Trophoblast cell (in vitro differentiated cells and primary cell): ENCODE measurements at regions not wholly inside any gene's neighbourhood (a gene's known extent, or its start where the extent isn't known, plus 50 kb on each side); places are given as distances from the start of the nearest gene placed in this dataset.

Experiments used
- DNase-seq, 2 donors: peaks; one replicate each; pipeline ENCODE4 v3.0.0-alpha.2; 2016
- H2AFZ ChIP-seq: 2 replicates; pipeline ENCODE4 v1.6.1; 2013; ENCODE audit warnings: low read length, moderate library complexity, mild to moderate bottlenecking; ENCODE audit not compliant: insufficient read depth, poor library complexity
- H2AK5ac ChIP-seq: 2 replicates; pipeline ENCODE4 v1.6.1; 2013; ENCODE audit warnings: mild to moderate bottlenecking, low read length
- H2BK120ac ChIP-seq: 2 replicates; pipeline ENCODE4 v1.6.1; 2013; ENCODE audit warnings: low read length, mild to moderate bottlenecking, moderate library complexity; ENCODE audit not compliant: insufficient read depth, poor library complexity
- H2BK12ac ChIP-seq: 2 replicates; pipeline ENCODE4 v1.6.1; 2013; ENCODE audit warnings: mild to moderate bottlenecking, low read length, moderate library complexity
- H2BK5ac ChIP-seq: 2 replicates; pipeline ENCODE4 v1.6.1; 2013; ENCODE audit warnings: low read length, low read depth, moderate library complexity, mild to moderate bottlenecking; ENCODE audit not compliant: poor library complexity
- H3K14ac ChIP-seq: 2 replicates; pipeline ENCODE4 v1.6.1; 2013; ENCODE audit warnings: mild to moderate bottlenecking, low read length
- H3K18ac ChIP-seq: 2 replicates; pipeline ENCODE4 v1.6.1; 2013; ENCODE audit warnings: mild to moderate bottlenecking, low read length
- H3K23ac ChIP-seq: 2 replicates; pipeline ENCODE4 v1.6.1; 2013; ENCODE audit warnings: low read length
- H3K27ac ChIP-seq: 2 replicates; pipeline ENCODE4 v1.5.1; 2013; ENCODE audit warnings: low read depth, mild to moderate bottlenecking, inconsistent platforms, low read length, moderate library complexity
- H3K27me3 ChIP-seq: 2 replicates; pipeline ENCODE4 v1.6.1; 2013; ENCODE audit warnings: inconsistent platforms, mild to moderate bottlenecking, low read length, moderate library complexity; ENCODE audit not compliant: insufficient read depth
- H3K36me3 ChIP-seq, 2 experiments: 1 replicate in 1 of 2; 2 replicates in 1 of 2; pipeline ENCODE4 v1.6.1; 2013; ENCODE audit warnings: low read length in 2 of 2, mild to moderate bottlenecking in 2 of 2, moderate library complexity in 1 of 2; ENCODE audit not compliant: insufficient read depth in 2 of 2, control insufficient read depth in 1 of 2
- H3K4ac ChIP-seq: 2 replicates; pipeline ENCODE4 v1.6.1; 2013; ENCODE audit warnings: low read depth, mild to moderate bottlenecking, low read length, moderate library complexity
- H3K4me1 ChIP-seq, 2 experiments: 1 replicate in 1 of 2; 2 replicates in 1 of 2; pipeline ENCODE4 v1.6.1; 2013; ENCODE audit warnings: low read length in 2 of 2, mild to moderate bottlenecking in 2 of 2, moderate library complexity in 1 of 2; ENCODE audit not compliant: insufficient read depth in 2 of 2, control insufficient read depth in 1 of 2
- H3K4me2 ChIP-seq: 2 replicates; pipeline ENCODE4 v1.6.1; 2013; ENCODE audit warnings: inconsistent platforms, mild to moderate bottlenecking, low read length, moderate library complexity
- H3K4me3 ChIP-seq: 2 replicates; pipeline ENCODE4 v1.5.1; 2013; ENCODE audit warnings: mild to moderate bottlenecking, low read depth, low read length, inconsistent platforms
- H3K79me1 ChIP-seq: one replicate; pipeline ENCODE4 v1.6.1; 2013; ENCODE audit warnings: low read length
- H3K79me2 ChIP-seq: 2 replicates; pipeline ENCODE4 v1.6.1; 2013; ENCODE audit warnings: low read length, mild to moderate bottlenecking; ENCODE audit not compliant: control insufficient read depth, insufficient read depth, poor library complexity
- H3K9ac ChIP-seq: 2 replicates; pipeline ENCODE4 v1.6.1; 2013; ENCODE audit warnings: mild to moderate bottlenecking, low read length
- H3K9me3 ChIP-seq: 2 replicates; pipeline ENCODE4 v1.6.1; 2013; ENCODE audit warnings: low read depth, mild to moderate bottlenecking, control low read depth, inconsistent platforms, low read length; ENCODE audit not compliant: insufficient read depth
- H4K12ac ChIP-seq: 2 replicates; pipeline ENCODE4 v1.6.1; 2013; ENCODE audit warnings: low read depth, mild to moderate bottlenecking, low read length, moderate library complexity
- H4K8ac ChIP-seq: 2 replicates; pipeline ENCODE4 v1.6.1; 2013; ENCODE audit warnings: low read depth, mild to moderate bottlenecking, low read length, moderate library complexity
- H4K91ac ChIP-seq: one replicate; pipeline ENCODE4 v1.6.1; 2013; ENCODE audit warnings: low read depth, mild to moderate bottlenecking, low read length, moderate library complexity
- WGBS: extraction: QIAGEN DNeasy Blood & Tissue Kit; methylation state at CpG from one replicate; pipeline ENCODE4 v1.1.7; 2013; ENCODE audit warnings: missing lambda C conversion rate; ENCODE audit not compliant: insufficient read length, insufficient coverage; ENCODE audit errors: extremely low coverage; 5-methylcytosine and 5-hydroxymethylcytosine counted together

DNA sequence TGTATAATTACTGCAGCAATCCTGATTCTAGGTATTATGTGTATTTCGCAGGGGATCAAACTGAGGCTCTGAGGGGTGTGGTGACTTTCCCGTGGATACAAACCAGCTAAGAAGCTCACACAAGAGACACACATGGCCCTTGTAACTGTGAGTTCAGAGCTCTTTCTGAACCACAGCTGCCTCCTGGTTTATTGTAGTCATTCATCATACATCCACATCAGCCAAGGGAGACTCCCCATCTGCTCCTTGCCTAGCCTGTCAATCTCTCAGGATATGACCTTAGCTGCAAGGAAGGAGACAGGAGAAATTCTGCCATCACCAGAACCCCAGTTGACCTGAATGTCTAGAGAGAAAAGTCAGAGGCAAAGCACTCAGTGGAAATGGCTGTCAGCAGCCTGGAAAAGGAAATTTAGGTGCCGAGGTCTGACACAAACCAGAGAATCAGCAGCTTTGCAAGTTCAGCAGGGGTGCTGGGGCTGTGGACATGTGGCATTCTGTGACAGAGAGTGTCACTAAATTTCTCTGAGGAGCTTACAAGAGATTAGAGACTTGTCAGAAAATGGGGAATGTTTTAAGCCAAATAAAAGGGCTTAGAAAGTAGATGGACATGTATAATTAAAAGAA, 209.5 kb downstream of the AASDHPPT start:
- Histone ChIP-seq H3K79me1 (no peaks in the 10 kb centered on the region), H3K4me2 (no peak overlapping the region), H3K18ac (no peak overlapping the region), H4K12ac (no peak overlapping the region), H3K9me3 (no peaks in the 10 kb centered on the region), H2BK5ac (no peak overlapping the region), H3K79me2 (no peaks in the 10 kb centered on the region), H3K4me1 (peaks cover 0 to 3% of the 10 kb centered on the region in 2 experiments), H3K4ac (no peak overlapping the region), H2AFZ (no peak overlapping the region), H3K14ac (no peak overlapping the region), H3K23ac (no peak overlapping the region), H3K36me3 (no peaks in the 10 kb centered on the region), H3K27ac (no peak overlapping the region), H3K4me3 (no peak overlapping the region), H2BK120ac (no peak overlapping the region), H4K8ac (no peak overlapping the region), H2AK5ac (no peak overlapping the region), H3K9ac (no peak overlapping the region), H2BK12ac (no peak overlapping the region), H4K91ac (no peak overlapping the region), H3K27me3 (no peaks in the 10 kb centered on the region)
- no CpG with 5 or more reads among the region's 3 CpGs for WGBS
- DNase-seq = no peak

DNA sequence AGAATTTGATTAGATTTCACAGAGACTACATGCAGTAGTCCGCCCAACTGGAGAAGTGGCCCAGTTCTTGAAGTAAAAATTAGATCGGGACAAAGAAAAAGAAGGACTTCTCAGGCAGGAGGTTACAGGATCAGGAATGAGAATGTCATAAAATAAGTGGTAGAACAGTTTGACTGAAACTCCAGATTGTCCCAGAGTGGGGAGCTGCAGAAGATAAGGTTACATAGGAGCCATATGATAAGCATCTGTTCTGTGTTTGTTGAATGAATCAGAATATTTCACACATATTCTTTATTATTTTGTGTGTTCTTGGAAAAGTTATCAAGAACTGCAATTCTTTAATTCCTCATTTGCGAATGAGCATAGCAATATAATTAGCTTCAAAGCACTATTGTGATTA, 210.6 kb downstream of the AASDHPPT start:
- Histone ChIP-seq H4K91ac (no peak overlapping the region), H3K9me3 (no peaks in the 10 kb centered on the region), H3K27ac (no peak overlapping the region), H2BK5ac (no peak overlapping the region), H3K79me1 (no peaks in the 10 kb centered on the region), H2BK120ac (no peak overlapping the region), H2AK5ac (no peak overlapping the region), H3K79me2 (no peaks in the 10 kb centered on the region), H3K4me3 (no peak overlapping the region), H2AFZ (no peak overlapping the region), H3K18ac (no peak overlapping the region), H3K27me3 (no peaks in the 10 kb centered on the region), H3K23ac (no peak overlapping the region), H3K36me3 (no peaks in the 10 kb centered on the region), H3K4me2 (no peak overlapping the region), H2BK12ac (no peak overlapping the region), H4K12ac (no peak overlapping the region), H3K14ac (no peak overlapping the region), H3K9ac (no peak overlapping the region), H4K8ac (no peak overlapping the region), H3K4me1 (peaks cover 0 to 3% of the 10 kb centered on the region in 2 experiments), H3K4ac (no peak overlapping the region)
- WGBS = no CpG with 5 or more reads among the region's 3 CpGs
- no peak for DNase-seq

DNA sequence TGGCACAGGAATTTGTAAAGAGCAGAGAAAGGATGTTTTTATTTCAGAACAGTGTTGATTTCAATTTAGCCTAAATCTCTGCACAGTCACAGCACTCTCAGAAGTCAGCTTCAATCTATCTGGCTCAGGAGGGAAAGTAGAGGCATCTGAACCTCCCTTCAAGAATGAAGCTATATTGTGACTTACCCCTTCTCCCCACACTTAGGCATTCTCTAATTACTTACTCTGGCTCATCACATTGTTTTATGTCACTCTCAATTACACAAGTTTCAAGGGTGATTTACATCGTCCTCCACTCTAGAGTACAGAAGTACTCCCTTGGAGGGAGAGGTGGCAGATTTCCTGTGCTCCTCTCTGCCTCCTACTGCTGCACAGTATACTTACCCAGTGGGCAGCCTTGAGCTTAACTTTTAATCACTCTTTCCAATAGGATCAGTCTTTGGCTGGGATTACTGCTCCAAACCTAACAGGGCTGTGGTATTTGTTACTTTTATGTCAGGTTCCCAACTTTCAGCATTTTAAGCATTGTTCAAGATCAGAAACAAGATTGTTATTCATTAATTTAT, 211.4 kb downstream of the AASDHPPT start:
- H3K27me3 ChIP-seq = no peaks in the 10 kb centered on the region
- no peak overlapping the region for H2AK5ac ChIP-seq
- no peaks in the 10 kb centered on the region for H3K9me3 ChIP-seq
- no peak overlapping the region for H3K14ac ChIP-seq
- H2BK5ac ChIP-seq = no peak overlapping the region
- H3K18ac ChIP-seq = no peak overlapping the region
- no peak overlapping the region for H3K4me3 ChIP-seq
- no peaks in the 10 kb centered on the region for H3K36me3 ChIP-seq
- no peak overlapping the region for H2AFZ ChIP-seq
- H3K79me2 ChIP-seq = no peaks in the 10 kb centered on the region
- DNase-seq = no peak
- no peak overlapping the region for H3K9ac ChIP-seq
- no peak overlapping the region for H3K23ac ChIP-seq
- no peak overlapping the region for H3K4ac ChIP-seq
- H4K12ac ChIP-seq = no peak overlapping the region
- H2BK12ac ChIP-seq = no peak overlapping the region
- peaks cover 0 to 3% of the 10 kb centered on the region in 2 experiments for H3K4me1 ChIP-seq
- H4K91ac ChIP-seq = no peak overlapping the region
- no peaks in the 10 kb centered on the region for H3K79me1 ChIP-seq
- H2BK120ac ChIP-seq = no peak overlapping the region
- no peak overlapping the region for H3K27ac ChIP-seq
- H3K4me2 ChIP-seq = no peak overlapping the region
- WGBS = no CpG with 5 or more reads among the region's 1 CpG
- H4K8ac ChIP-seq = no peak overlapping the region

DNA sequence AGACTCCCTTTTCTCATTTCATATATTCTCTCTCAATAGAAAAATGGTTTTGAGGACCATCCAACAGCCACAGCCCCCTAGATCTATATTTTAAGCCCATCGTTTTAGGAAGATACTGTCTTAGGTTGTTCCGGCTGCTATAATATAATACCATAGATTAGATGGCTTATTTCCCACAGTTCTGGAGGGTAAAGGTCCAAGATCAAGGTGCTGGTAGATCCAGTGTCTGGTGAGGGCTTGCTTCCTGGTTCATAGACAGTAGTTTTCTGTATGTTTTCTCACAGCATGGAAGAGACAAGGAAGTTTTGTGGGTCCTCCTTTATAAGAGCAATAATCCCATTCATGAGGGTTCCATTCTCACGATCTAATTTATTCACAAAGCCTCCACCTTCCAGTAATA, 215.1 kb downstream of the AASDHPPT start:
- H2BK12ac ChIP-seq = no peak overlapping the region
- H3K14ac ChIP-seq = no peak overlapping the region
- no peaks in the 10 kb centered on the region for H3K4me1 ChIP-seq
- H3K9me3 ChIP-seq = no peaks in the 10 kb centered on the region
- H3K9ac ChIP-seq = no peak overlapping the region
- no peak overlapping the region for H3K4ac ChIP-seq
- no peaks in the 10 kb centered on the region for H3K79me2 ChIP-seq
- H3K4me3 ChIP-seq = no peak overlapping the region
- H4K91ac ChIP-seq = no peak overlapping the region
- no peak overlapping the region for H4K12ac ChIP-seq
- no peak overlapping the region for H3K18ac ChIP-seq
- H4K8ac ChIP-seq = no peak overlapping the region
- no CpG with 5 or more reads among the region's 3 CpGs for WGBS
- H3K27me3 ChIP-seq = no peaks in the 10 kb centered on the region
- no peak overlapping the region for H3K23ac ChIP-seq
- no peak for DNase-seq
- H2AFZ ChIP-seq = no peak overlapping the region
- H3K79me1 ChIP-seq = no peaks in the 10 kb centered on the region
- no peak overlapping the region for H2BK5ac ChIP-seq
- H3K27ac ChIP-seq = no peak overlapping the region
- no peak overlapping the region for H3K4me2 ChIP-seq
- no peak overlapping the region for H2AK5ac ChIP-seq
- H3K36me3 ChIP-seq = no peaks in the 10 kb centered on the region
- no peak overlapping the region for H2BK120ac ChIP-seq
